HS-5 (cell line): ENCODE measurements at regions not wholly inside any gene's neighbourhood (a gene's known extent, or its start where the extent isn't known, plus 50 kb on each side); places are given as distances from the start of the nearest gene placed in this dataset.

Source experiments
- DNase-seq: peaks from one replicate; pipeline ENCODE4 v3.0.0-alpha.2; 2012; ENCODE audit warnings: low read depth

DNA sequence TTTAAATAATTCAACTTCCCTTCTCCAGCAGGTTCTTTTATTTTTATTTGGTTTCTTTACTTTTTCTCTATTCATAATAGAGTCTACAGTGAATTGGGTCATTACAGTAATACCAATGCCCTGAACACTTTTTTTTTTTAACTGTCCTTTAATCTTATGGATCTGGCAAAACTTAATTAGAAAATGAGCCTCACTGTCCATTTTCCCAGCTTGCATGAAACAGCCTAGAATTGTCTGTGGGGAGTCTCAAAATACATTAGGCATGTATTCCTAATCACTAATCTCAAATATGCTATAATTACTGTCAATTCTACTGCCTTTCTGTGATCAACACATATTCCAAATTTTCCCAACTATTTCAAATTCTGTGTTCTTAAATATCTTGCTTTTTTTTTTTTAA lies 406.8 kb downstream of the ANXA1 start:
- no peak for DNase-seq

GRCh38 chr9:73565026-73565425 lies 413.4 kb downstream of the ANXA1 start:
- DNase-seq, result no peak

DNA sequence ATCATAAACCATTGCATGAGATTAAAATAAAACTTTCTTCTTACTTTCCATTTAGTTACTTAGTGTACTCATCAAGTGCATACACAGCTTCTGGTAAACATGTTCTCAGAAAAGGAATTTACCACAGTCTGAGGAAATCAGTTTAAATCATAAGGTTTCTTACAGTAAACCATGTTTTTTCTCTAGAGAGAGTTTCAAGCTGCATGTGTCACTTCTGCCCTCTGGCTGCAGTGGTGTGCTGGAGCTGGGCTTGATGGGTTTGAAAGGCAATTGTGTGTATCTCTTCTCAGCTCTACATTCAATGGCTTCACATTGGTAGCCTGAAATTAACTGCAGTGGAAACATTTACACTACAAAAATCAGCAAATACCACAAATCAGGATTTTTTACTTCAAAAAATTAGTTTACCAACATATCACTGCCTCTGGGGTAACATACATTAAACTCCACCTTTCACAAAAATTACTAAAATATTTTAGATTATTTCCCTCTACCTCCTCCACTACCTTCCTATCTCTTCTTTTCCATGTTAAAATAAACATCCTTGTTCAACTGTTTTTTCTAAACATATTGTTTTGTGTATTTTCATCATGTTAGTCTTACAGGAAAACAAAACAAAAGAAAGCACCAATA lies 414.3 kb downstream of the ANXA1 start:
- DNase-seq, result peak; percentile 15

GRCh38 chr9:73566627-73567026 lies 415.0 kb downstream of the ANXA1 start:
- no peak for DNase-seq

- DNase-seq, result no peak
Measured at GRCh38 chr9:73573235-73573634, 421.6 kb downstream of the ANXA1 start.

GRCh38 chr9:73575101-73576060 lies 423.7 kb downstream of the ANXA1 start:
- no peak for DNase-seq

DNA sequence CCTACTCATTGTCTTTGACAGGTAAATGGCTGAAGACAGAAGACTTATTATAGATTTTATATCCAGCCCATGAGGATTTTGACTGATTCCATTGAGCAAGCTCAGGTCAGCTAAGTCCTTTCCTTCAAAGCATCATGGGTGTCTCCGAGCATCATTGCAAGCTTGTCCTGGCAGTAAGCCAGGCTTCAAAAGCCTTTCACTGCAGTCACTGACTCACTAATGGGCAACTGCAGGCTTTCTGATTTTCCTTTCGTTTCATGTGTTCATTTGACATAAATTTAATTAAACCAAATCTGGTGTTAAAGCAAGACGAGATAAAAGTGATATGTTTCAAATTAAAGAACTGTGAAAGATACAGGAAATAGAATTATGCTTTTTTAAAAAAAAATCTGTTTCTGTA lies 426.2 kb downstream of the ANXA1 start:
- no peak for DNase-seq

- DNase-seq, result no peak
Measured at GRCh38 chr9:73579823-73580222, 428.2 kb downstream of the ANXA1 start.

DNA sequence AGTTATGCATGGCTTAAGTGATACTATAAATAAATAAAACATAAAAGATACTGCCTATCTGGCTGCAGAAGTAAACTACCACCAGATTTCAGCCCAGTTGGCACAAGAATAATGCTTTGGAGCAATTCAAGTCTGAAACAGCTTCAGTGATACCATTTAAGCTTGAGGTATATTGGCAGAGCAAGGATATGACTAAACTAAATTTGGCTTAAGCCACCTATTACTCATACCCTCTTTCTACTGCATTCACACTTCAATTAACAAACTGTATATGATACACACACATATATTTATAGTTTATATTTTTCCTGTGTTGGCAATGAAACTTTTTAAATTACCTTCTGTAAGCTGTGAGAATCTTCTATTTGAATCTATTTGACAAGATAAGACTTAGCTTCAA lies 431.9 kb downstream of the ANXA1 start:
- peak; percentile 16 for DNase-seq

- DNase-seq, result no peak
Measured at GRCh38 chr9:73595036-73595545, 443.4 kb downstream of the ANXA1 start.

GRCh38 chr9:73596321-73596720 lies 444.7 kb downstream of the ANXA1 start:
- DNase-seq, result no peak

- DNase-seq, result no peak
Measured at GRCh38 chr9:73597039-73597438, 445.4 kb downstream of the ANXA1 start.

GRCh38 chr9:73597771-73598170 lies 446.1 kb downstream of the ANXA1 start:
- DNase-seq, result no peak

DNA sequence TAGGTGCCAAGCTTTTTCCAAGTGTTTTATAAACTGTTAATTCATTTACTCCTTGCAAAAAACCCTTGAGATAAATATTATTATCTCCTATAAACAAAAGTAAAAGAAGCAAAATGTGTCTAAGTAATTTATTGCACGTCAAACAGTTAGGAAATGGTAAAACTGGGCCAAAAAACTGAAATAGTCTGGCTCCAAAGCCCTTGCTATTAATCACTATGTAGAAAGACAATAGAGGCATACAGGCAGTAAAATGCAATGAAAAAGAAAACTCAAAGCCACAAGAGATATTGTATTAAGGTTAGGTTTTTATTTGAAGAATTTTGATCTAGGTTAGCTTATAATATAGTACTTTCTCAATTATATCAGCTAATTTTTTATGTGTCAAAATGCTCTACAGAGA lies 457.7 kb downstream of the ANXA1 start:
- DNase-seq, result no peak

GRCh38 chr9:73611032-73611431 lies 459.4 kb downstream of the ANXA1 start:
- DNase-seq, result no peak

DNA sequence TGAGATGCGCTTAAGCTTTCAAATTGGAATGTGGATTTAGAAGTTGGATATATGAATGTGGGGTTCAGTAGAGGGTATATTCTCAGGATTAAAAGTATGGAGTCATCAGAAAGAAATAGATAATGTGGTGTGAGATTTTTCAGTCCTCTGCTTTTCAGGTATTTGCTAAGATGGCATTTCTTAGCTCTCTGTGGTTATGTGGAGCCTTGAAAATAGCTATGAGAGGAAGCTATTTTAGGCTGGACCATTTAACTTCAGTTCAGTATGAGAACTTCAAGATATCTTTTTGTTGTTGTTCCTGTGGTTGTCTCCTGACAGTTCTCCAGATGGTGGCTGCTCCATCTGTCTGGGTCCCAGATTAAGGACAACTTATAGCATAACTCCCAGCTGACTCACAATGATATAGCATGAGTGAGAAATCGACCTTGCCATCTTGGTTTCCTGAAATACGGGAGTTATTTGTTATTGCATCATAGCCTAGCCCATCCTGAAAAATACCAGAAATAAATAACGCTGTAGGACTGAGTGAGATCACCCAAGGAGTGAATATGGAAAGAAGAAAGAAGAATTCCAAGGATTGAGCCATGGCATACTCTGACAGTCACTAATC lies 461.5 kb downstream of the ANXA1 start:
- DNase-seq, result peak; percentile 80

GRCh38 chr9:73615557-73615956 lies 463.9 kb downstream of the ANXA1 start:
- no peak for DNase-seq

DNA sequence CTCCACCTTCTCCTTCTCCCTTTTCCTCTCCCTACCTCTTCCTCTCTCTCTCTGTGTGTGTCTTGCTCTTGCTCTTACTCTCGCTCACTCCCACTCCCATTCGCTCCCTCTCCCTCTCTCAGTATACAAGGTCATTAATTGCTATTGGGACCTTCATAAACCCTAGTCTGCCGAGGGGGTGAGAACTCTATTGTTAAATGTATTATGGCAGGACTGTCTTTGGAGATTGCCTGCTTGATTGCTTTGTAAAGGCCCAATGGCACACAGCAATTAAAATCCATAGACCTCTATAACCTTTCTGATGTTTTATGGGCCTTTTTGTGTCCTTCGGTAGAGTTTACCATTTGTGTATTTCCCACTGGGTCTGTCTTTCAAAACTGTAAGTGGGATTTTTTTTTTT lies 465.9 kb downstream of the ANXA1 start:
- DNase-seq, result no peak

DNA sequence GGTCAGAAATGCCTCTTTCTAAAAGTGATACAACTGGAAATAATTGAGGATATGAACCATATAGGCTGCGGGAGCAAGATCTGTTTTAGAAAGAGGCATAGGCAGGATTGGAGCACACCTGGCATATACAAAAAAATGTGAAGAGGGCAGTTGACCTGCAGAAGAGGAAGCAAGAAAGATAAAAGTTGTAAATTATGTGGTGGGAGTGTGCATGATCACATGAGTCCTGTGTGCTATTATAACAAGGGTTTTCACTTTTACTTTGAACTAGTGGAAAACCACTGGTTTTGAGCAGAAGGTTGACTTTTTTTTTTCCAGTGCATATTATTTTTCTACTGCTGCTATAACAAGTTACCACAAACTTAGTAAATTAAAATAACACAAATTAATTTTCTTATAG lies 489.3 kb downstream of the ANXA1 start:
- DNase-seq, result no peak

DNA sequence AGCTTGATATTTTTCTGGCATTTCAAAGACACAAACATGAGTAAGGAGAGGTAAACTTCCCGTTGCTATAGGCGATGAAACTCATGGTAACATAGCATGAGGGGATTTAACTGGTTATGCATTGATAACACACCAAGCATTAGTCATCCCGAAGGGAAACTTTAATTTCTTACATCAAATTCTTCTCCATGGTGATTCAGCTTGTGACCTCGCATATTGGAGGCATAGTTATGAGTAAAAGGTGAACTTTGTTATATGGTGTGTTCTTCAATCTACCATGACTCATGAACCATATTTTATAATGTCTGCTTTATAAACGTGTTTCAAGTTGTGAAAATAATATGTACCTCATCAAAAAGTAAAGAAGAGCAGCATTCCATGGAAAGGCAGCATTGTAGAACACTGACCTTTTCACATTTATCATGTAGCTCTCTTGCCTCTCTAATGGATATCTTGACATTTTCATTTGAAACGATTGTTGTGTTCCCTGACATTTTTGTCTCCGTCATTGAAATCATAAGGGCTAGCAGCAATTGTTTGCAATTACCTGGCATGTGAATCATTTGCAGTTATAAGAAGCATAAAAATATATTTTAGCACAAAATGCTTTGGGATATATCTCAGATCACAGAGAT lies 491.8 kb downstream of the ANXA1 start:
- DNase-seq, result peak; percentile 93

DNA sequence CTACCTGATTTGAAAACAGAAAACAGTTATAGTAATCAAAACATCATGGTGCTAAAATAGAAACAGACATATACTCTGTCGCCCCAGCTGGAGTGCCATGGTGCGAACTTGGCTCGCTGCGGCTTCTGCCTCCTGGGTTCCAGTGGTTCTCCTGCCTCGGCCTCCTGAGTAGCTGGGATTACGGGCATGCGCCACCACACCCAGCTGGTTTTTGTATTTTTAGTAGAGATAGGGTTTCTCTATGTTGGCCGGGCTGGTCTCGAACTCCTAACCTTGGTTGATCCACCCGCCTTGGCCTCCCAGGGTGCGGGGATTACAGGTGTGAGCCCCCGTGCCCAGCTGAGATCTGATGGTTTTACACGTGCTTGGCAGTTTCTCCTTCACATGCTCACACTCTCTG lies 495.9 kb downstream of the ANXA1 start:
- no peak for DNase-seq

GRCh38 chr9:73649552-73649951 lies 497.9 kb downstream of the ANXA1 start:
- DNase-seq, result no peak
